ENCODE measurements at regions not wholly inside any gene's neighbourhood (a gene's known extent, or its start where the extent isn't known, plus 50 kb on each side); places are given as distances from the start of the nearest gene placed in this dataset.
"Not testable (repeated sequence)": the region's sequence is repeated elsewhere in the genome, so short reads cannot be mapped to it uniquely, and the experiment has no call there.

DNA sequence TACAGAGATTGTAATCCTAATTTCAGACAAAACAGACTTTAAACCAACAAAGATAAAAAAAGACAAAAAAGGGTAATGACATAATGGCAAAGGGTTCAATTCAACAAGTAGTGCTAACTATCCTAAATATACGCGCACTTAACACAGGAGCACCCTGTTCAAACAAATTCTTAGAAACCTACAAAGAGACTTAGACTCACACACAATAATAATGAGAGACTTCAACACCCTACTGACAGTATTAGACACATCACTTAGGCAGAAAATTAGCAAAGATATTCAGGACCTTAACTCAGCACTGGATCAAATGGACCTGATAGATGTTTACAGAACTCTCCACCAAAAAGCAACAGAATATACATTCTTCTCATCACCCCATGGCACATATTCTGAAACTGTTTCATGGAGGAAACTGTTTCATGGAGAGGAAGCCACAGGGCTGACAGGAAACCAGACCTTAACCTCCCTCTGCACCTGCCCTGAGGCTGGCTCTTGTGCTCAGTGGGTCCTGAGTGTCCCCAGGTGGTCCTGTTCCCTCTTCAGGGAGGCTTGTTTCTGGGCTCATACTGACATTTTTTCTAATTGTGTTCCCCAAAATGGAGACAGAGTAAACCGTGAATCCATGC, 54.7 kb downstream of the OR4M2 start:
- in situ Hi-C loops (cut with MboI; ENCODE audit: low sequenced_read_pairs); DNase-seq (ENCODE audit: low spot score in 2 of 2); H3K36me3 ChIP-seq (replicated peaks); H3K4me3 ChIP-seq; H3K9me3 ChIP-seq; H3K4me1 ChIP-seq; H3K27me3 ChIP-seq (ENCODE audit: low read depth): not testable (repeated sequence)

DNA sequence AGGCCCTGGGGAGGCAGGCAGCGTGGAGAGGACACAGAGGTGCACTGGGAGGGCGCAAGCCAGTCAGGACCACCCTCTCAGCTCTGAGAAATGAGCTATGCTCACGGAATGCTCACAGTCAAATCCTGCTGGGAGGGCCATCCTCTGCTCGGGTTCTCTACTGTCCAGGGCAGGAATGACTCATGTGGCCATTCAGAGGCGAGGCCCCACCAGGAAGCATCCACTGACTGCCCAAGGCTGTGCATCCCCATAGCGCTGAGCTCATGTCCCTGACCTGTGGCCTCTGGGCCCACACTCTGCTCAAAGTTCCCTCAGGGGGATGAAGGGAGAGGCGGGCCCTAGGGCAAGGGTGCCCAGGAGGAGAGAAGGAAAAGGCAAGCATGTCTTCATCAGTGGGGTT, 57.2 kb downstream of the OR4M2 start:
- H3K9me3 ChIP-seq; in situ Hi-C loops (cut with MboI; ENCODE audit: low sequenced_read_pairs); H3K4me3 ChIP-seq; DNase-seq (ENCODE audit: low spot score in 2 of 2); H3K36me3 ChIP-seq (replicated peaks); H3K4me1 ChIP-seq; H3K27me3 ChIP-seq (ENCODE audit: low read depth): not testable (repeated sequence)

DNA sequence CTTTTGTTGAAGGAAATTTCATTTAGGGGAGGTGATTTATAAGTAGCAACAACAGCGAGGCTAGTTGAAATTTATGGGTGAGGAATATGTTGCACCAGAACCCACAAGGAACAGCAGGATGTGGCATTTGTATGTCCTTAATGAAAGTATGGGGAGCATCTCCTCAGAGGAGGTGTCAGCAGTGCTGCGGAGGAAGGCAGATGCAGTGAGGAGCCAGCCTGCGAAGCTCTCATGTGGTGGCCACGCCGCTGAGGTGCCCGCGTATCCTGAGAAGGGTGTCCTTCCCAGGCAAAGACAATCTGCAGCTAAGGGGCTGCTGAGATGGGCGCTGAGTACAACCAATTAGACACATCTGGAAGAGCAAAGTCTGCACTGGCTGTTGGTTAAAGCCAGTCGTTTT, 60.8 kb downstream of the OR4M2 start:
- H3K4me1 ChIP-seq; DNase-seq (ENCODE audit: low spot score in 2 of 2); H3K9me3 ChIP-seq; H3K36me3 ChIP-seq (replicated peaks); H3K27me3 ChIP-seq (ENCODE audit: low read depth); H3K4me3 ChIP-seq; in situ Hi-C loops (cut with MboI; ENCODE audit: low sequenced_read_pairs): not testable (repeated sequence)

DNA sequence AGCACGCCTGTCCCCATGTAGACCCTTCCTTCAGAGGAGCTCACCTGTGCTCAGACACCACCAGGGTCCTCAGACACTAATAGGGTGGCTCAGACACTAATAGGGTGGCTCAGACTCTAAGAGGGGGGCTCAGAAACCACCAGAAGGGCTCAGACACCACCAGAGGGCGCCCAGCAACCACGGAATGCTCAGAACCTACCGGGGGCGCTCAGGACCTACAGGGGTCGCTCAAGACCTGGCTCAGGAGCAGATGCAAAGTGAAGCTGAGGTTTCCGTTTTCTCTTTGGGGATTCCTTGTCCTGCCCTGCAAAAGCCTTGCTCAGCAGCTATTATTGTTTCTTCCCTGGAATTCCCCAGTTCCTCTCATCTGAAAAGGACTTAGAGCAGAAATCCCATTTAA, 67.8 kb downstream of the OR4M2 start:
- H3K9me3 ChIP-seq; DNase-seq (ENCODE audit: low spot score in 2 of 2); H3K4me1 ChIP-seq; H3K36me3 ChIP-seq (replicated peaks); in situ Hi-C loops (cut with MboI; ENCODE audit: low sequenced_read_pairs); H3K4me3 ChIP-seq; H3K27me3 ChIP-seq (ENCODE audit: low read depth): not testable (repeated sequence)

DNA sequence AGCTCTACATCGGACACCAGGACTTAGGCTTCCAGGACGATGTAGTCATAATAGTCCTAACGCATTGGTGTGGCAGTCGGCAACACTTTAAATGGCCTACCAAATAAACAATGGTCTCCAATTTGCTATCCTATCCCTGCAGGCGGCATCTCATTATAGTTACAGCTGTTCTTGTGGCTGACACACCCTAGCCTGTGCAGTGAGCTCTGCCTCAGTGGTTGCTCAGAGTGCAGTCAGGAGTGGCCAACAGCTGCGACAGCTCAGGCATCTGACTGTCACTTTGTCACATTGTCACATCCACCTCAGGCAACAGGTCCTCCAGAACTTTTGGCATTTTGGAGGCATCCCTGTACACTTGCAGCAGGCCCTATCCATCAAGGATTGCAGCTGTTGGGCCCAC, 77.9 kb downstream of the OR4M2 start:
- H3K27me3 ChIP-seq (ENCODE audit: low read depth); in situ Hi-C loops (cut with MboI; ENCODE audit: low sequenced_read_pairs); H3K4me3 ChIP-seq; H3K4me1 ChIP-seq; H3K36me3 ChIP-seq (replicated peaks); H3K9me3 ChIP-seq; DNase-seq (ENCODE audit: low spot score in 2 of 2): not testable (repeated sequence)

DNA sequence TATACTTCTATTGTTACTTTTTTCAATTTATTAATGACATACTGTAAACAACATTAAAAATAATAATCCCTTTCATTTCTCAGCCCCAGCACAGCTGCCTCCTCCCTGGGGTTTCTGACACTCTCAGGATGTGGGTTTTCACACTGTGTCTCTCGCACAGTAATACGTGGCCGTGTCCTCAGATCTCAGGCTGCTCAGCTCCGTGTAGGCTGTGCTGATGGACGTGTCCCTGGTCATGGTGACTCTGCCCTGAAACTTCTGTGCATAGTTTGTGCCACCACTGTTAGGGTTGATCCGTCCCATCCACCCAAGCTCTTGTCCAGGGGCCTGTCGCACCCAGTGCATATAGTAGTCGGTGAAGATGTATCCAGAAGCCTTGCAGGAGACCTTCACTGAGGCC, 80.0 kb downstream of the OR4M2 start:
- in situ Hi-C loops (cut with MboI; ENCODE audit: low sequenced_read_pairs); H3K27me3 ChIP-seq (ENCODE audit: low read depth); DNase-seq (ENCODE audit: low spot score in 2 of 2); H3K36me3 ChIP-seq (replicated peaks); H3K4me3 ChIP-seq; H3K9me3 ChIP-seq; H3K4me1 ChIP-seq: not testable (repeated sequence)

DNA sequence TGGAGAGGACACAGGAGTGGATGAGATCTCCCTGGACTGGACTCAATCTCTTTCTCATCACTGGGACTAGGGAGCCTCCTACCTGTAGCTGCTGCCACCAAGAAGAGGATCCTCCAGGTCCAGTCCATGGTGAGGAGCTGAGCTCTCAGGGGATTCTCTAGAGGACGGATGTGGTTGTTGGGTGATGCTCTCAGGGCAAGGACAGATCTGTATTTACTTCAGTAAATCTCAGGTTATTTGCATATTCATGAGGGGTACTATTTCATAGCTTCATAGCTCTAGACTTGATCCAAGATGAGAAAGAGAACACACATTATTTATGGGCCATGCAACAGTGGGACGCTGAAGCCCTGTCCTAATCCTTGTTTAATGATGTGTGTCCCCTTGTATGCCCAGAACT, 80.4 kb downstream of the OR4M2 start:
- H3K36me3 ChIP-seq (replicated peaks); H3K27me3 ChIP-seq (ENCODE audit: low read depth); DNase-seq (ENCODE audit: low spot score in 2 of 2); in situ Hi-C loops (cut with MboI; ENCODE audit: low sequenced_read_pairs); H3K4me1 ChIP-seq; H3K9me3 ChIP-seq; H3K4me3 ChIP-seq: not testable (repeated sequence)

DNA sequence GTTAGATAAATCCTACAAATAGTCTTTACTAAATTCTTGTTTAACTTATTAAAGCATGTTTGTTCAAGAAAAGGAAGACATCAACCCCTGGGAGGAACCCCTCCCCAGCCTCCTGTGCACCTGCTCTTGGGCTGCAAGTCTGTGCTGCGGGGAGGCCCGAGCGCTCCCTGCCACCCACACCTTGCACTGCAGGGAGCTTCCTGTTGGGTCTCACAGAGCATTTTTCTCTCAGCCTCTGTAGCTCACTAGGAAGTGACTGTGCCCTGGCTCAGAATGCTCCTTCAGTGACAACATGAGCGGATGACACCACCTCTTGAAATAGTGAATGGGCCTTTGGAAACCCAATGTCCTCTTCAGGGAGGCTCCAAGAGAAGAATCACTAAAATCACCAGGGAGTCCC, 81.1 kb downstream of the OR4M2 start:
- DNase-seq (ENCODE audit: low spot score in 2 of 2); H3K27me3 ChIP-seq (ENCODE audit: low read depth); H3K9me3 ChIP-seq; H3K4me1 ChIP-seq; H3K36me3 ChIP-seq (replicated peaks); H3K4me3 ChIP-seq; in situ Hi-C loops (cut with MboI; ENCODE audit: low sequenced_read_pairs): not testable (repeated sequence)

DNA sequence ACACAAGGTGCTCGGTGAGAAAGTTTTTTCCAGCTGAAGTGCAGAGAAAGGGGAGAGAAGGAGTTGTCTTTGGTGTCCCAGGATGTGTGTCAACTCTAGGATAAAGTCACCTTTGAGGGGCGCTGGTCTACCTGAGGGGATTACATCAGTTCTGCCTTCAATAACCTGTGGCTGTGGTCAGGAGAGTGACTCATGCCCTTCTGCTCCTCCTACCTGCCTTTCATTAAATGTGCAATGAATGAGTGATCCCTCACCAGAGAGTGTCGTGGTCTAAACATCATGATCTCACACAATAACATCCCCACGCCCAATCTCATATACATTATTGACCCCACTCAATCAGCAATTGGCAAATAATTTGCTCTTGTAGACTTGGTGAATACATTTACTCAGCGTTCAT, 83.4 kb downstream of the OR4M2 start:
- H3K36me3 ChIP-seq (replicated peaks); in situ Hi-C loops (cut with MboI; ENCODE audit: low sequenced_read_pairs); H3K4me3 ChIP-seq; DNase-seq (ENCODE audit: low spot score in 2 of 2); H3K4me1 ChIP-seq; H3K27me3 ChIP-seq (ENCODE audit: low read depth); H3K9me3 ChIP-seq: not testable (repeated sequence)

DNA sequence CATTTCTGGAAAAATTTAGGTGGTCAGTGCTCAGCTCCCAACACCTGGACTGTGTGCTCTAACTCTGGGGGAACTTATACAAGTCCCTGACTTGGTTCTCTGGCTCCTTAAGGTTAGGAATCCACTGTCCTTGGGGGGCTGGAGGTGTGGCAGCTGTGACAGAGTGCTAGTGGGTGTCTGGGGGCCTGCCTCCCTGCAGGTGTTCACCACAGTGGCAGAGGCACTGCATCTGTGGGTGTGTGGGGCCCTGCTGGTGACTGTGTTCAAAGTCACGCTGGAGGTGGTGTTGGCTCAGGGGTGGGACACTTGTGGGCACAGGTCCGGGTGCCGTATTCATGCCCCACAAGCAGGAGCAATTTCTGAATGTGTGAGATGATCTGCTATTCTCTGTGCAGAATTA, 87.2 kb downstream of the OR4M2 start:
- H3K9me3 ChIP-seq; H3K4me3 ChIP-seq; H3K27me3 ChIP-seq (ENCODE audit: low read depth); H3K36me3 ChIP-seq (replicated peaks); in situ Hi-C loops (cut with MboI; ENCODE audit: low sequenced_read_pairs); H3K4me1 ChIP-seq: not testable (repeated sequence)
- peak in 1 of 2 experiments; percentile 3 for DNase-seq (ENCODE audit: low spot score in 2 of 2)

DNA sequence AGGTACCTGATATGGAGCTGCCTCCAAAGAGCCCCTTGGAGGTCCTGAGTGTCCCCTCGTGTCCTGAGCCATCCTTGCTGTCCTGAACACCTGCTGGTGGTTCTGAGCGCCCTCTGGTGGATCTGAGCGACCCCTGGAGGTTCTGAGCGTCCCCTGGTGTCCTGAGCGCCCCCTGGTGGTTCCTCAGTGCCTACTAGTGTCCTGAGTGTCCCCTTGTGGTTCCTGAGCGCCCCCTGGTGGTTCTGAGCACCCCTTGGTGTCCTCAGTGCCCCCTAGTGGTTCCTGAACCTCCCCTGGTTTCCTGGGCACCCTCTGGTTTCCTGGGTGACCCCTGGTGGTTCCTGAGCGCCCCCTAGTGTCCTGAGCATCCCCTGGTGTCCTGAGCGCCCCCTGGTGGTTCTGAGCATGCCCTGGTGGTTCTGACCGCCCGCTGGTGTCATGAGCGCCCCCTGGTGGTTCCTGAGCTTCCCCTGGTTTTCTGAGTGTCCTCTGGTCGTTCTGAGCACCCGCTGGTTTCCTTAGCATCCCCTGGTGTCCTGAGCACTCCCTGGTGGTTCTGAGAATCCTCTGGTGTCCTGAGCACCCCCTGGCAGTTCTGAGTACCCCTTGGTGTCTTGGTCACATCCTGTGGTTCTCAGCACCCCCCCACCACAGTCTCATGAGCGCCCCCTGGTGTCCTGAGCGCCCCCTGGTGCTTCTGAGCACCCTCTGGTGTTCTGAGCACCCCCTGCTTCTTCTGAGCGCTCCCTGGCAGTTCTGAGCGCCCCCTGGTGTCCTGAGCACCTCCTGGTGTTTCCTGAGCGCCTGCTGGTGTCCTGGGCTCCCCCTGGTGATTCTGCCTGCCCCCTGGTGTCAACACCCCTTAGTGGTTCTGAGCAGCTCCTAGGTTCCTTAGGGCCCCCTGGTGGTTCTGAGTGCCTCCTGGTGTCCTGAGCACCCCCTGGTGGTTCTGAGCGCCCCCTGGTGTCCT, 93.0 kb downstream of the OR4M2 start:
- H3K4me1 ChIP-seq; H3K4me3 ChIP-seq; DNase-seq (ENCODE audit: low spot score in 2 of 2); H3K27me3 ChIP-seq (ENCODE audit: low read depth); H3K9me3 ChIP-seq; in situ Hi-C loops (cut with MboI; ENCODE audit: low sequenced_read_pairs); H3K36me3 ChIP-seq (replicated peaks): not testable (repeated sequence)

DNA sequence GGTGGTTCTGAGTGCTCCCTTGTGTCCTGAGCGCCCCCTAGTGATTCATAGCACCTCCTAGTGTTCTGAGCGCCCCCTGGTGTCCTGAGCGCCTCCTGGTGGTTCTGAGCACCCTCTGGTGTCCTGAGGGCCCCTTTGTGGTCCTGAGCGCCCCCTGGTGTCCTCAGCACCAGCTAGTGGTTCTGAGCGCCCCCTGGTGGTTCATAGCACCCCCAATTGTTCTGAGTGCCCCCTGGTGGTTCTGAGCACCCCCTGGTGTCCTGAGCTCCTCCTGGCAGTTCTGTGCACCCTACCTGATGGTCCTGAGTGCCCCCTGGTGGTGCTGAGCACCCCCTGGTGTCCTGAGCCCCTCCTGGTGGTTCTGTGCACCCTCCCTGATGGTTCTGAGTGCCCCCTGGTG, 93.8 kb downstream of the OR4M2 start:
- H3K9me3 ChIP-seq; in situ Hi-C loops (cut with MboI; ENCODE audit: low sequenced_read_pairs); H3K4me1 ChIP-seq; H3K27me3 ChIP-seq (ENCODE audit: low read depth); DNase-seq (ENCODE audit: low spot score in 2 of 2); H3K36me3 ChIP-seq (replicated peaks); H3K4me3 ChIP-seq: not testable (repeated sequence)

DNA sequence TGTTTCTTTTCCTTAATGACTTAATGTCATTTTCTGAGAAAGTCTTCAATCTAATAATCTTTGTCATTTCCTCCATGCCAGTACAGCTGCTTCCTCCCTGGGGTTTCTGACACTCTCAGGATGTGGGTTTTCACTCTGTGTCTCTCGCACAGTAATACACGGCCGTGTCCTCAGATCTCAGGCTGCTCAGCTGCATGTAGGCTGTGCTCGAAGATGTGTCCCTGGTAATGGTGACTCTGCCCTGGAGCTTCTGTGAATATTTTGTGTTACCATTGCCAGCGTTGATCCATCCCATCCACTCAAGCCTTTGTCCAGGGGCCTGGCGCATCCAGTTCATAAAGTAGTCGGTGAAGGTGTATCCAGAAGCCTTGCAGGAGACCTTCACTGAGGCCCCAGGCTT, 97.6 kb downstream of the OR4M2 start:
- DNase-seq (ENCODE audit: low spot score in 2 of 2); in situ Hi-C loops (cut with MboI; ENCODE audit: low sequenced_read_pairs): not testable (repeated sequence)

DNA sequence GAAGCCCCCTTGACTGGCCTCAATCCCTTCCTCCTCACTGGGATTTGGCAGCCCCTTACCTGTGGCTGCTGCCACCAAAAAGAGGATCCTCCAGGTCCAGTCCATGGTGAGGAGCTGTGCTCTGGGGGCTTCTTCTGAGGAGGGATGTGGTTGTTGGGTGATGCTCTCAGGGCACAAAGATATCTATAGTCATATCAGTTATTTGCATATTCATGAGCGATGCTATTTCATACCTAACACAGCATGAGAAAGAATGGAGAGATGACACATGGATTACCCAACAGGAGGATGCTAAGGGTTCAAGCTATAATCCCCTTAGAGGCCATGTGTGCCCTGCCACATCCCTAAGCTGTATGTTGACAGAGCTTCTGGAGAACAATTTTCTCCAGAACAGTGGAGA, 98.1 kb downstream of the OR4M2 start:
- H3K9me3 ChIP-seq; H3K27me3 ChIP-seq (ENCODE audit: low read depth); DNase-seq (ENCODE audit: low spot score in 2 of 2); H3K4me1 ChIP-seq; H3K36me3 ChIP-seq (replicated peaks); H3K4me3 ChIP-seq; in situ Hi-C loops (cut with MboI; ENCODE audit: low sequenced_read_pairs): not testable (repeated sequence)

More for the DNA sequence above, 97.6 kb downstream of the OR4M2 start:
- H3K27me3 ChIP-seq (ENCODE audit: low read depth); H3K9me3 ChIP-seq; H3K36me3 ChIP-seq (replicated peaks); H3K4me1 ChIP-seq; H3K4me3 ChIP-seq: not testable (repeated sequence)

Measured in HAP-1 (cell line).